PFSK-1 (cell line): ENCODE measurements at regions not wholly inside any gene's neighbourhood (a gene's known extent, or its start where the extent isn't known, plus 50 kb on each side); places are given as distances from the start of the nearest gene placed in this dataset.

Source experiments
- FOXP2 ChIP-seq: optimal IDR thresholded peaks from 2 replicates; pipeline ENCODE3; 2011; ENCODE audit warnings: borderline replicate concordance, control low read depth, inconsistent platforms; ENCODE audit not compliant: insufficient read depth; ENCODE audit errors: extremely low read length, extremely low read depth
- POLR2AphosphoS5 ChIP-seq: IDR thresholded peaks from 2 replicates; pipeline ENCODE4 v1.6.1; 2012; ENCODE audit warnings: low read depth, mild to moderate bottlenecking, control low read depth, low read length, moderate library complexity
- SIN3A ChIP-seq: IDR thresholded peaks from 2 replicates; pipeline ENCODE4 v1.6.1; 2012; ENCODE audit warnings: mild to moderate bottlenecking, low read length, moderate library complexity, borderline replicate concordance; ENCODE audit not compliant: insufficient read depth
- TAF1 ChIP-seq: IDR thresholded peaks from 2 replicates; pipeline ENCODE4 v1.6.1; 2012; ENCODE audit warnings: low read length, control low read depth, borderline replicate concordance; ENCODE audit not compliant: insufficient read depth
- TF ChIP-seq, protein P1 (sequence below), 2 experiments: IDR thresholded peaks; 2 replicates each; pipeline versions ENCODE4 v1.6.1 to v1.8.0; 2011 to 2012; ENCODE audit warnings: low read depth in 2 of 2, low read length in 2 of 2, control low read depth in 1 of 2, inconsistent platforms in 1 of 2, mild to moderate bottlenecking in 1 of 2, moderate library complexity in 1 of 2; ENCODE audit not compliant: insufficient read depth in 1 of 2

DNA sequence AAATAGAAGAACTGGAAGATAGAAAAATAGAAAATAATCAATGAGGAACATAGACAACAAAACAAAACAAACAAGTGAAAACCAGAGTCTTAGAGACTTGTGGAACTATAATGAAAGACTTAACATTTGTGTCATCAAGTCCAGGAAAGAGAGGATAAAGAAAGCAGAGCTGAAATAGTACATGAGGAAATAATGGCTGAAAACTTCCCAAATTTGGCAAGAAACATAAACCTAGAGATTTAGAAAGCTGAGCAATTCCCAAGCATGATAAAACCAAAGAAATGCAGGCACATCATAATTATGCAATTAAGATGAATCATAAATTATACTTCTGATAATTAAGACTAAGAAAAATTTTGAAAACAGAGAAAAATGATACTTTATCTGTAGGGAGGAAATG is 614.5 kb downstream of the ETS1 start:
- no peak for TF ChIP-seq POLR2AphosphoS5
- TF ChIP-seq, protein P1, sequence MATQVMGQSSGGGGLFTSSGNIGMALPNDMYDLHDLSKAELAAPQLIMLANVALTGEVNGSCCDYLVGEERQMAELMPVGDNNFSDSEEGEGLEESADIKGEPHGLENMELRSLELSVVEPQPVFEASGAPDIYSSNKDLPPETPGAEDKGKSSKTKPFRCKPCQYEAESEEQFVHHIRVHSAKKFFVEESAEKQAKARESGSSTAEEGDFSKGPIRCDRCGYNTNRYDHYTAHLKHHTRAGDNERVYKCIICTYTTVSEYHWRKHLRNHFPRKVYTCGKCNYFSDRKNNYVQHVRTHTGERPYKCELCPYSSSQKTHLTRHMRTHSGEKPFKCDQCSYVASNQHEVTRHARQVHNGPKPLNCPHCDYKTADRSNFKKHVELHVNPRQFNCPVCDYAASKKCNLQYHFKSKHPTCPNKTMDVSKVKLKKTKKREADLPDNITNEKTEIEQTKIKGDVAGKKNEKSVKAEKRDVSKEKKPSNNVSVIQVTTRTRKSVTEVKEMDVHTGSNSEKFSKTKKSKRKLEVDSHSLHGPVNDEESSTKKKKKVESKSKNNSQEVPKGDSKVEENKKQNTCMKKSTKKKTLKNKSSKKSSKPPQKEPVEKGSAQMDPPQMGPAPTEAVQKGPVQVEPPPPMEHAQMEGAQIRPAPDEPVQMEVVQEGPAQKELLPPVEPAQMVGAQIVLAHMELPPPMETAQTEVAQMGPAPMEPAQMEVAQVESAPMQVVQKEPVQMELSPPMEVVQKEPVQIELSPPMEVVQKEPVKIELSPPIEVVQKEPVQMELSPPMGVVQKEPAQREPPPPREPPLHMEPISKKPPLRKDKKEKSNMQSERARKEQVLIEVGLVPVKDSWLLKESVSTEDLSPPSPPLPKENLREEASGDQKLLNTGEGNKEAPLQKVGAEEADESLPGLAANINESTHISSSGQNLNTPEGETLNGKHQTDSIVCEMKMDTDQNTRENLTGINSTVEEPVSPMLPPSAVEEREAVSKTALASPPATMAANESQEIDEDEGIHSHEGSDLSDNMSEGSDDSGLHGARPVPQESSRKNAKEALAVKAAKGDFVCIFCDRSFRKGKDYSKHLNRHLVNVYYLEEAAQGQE (IDR thresholded peaks at IDR 0.05; ENCODE audit: insufficient read depth in 1 of 2, low read depth in 2 of 2, low read length in 2 of 2) = no peak
- no peak for TF ChIP-seq SIN3A
- TF ChIP-seq FOXP2 = no peak
- TF ChIP-seq TAF1 = no peak

DNA sequence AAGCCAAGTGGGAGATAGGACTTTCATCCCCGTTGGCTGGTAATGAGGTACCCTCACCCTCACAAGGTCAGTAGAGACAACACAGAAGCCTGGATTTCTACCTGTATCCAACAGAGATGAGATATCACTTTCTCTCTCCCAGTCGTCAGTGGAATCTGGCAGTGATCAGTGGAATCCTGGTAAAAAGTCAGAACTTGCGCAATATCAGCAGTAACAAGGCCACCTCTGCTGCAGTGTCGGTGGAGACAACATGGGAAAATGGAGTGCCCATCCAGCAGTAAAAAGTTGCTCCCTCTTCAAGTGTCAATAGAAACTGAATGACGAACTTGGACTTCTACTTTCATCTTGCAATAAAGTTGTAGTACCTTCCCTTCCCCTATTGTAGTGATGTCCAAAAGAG is 615.9 kb downstream of the ETS1 start:
- TF ChIP-seq, protein P1 (IDR thresholded peaks at IDR 0.05; ENCODE audit: insufficient read depth in 1 of 2, low read depth in 2 of 2, low read length in 2 of 2) = no peak
- TF ChIP-seq TAF1 (no peak), SIN3A (no peak), POLR2AphosphoS5 (no peak), FOXP2 (no peak)

DNA sequence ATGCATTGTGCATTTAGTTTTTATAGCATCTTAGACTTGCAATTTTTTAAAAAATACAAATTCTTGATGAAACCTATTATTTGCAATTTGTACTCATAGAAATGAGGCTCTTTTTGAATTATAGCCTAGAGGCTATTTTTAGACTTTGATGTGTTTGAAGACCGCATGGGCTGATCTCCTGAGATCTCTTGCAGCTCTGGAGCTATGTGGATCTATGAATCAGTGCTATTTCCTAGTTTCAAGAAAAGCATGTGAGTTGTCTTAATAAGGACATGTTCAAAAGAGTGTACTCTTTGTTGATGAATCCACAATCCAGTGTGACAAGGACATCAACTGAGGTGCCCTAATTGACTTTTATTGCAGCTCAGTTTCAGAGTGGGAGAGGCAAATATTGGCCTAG is 620.5 kb downstream of the ETS1 start:
- TF ChIP-seq, protein P1 (IDR thresholded peaks at IDR 0.05; ENCODE audit: insufficient read depth in 1 of 2, low read depth in 2 of 2, low read length in 2 of 2) = no peak
- TF ChIP-seq FOXP2 (no peak), TAF1 (no peak), SIN3A (no peak), POLR2AphosphoS5 (no peak)

DNA sequence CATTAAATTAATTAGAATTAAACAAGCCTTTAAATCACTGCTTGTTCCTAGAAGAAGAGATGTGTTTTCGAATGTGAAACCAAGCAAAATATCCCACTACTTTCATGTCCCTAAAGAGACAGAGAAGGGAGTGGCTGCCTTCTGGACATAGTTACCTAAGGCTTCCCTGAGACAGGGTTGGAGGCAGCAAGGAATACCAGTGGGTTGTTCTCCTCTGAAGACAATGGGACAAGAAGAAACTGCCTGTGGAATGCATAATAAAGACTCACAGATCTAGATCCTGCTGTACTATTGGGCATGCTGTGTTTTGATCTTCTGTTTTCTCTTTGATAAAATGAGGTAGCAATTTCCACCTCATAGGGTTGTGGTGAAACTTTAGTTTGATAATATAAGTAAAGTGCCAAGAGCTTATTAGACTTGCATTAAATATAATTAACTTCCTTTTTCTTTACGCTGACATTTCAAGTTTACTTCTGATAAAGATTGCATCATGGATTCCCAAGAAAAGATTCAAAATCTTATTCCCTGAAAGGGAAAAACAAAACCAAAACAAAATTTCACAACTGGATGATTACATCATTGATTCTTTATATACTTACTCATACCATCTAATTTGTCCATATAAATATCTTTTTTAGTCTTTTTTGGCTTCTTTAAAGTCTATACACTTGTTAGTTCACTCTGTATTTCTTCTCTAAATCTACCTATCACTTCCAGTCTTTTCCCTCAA is 621.3 kb downstream of the ETS1 start:
- TF ChIP-seq POLR2AphosphoS5 = no peak
- no peak for TF ChIP-seq SIN3A
- TF ChIP-seq, protein P1 (IDR thresholded peaks at IDR 0.05; ENCODE audit: insufficient read depth in 1 of 2, low read depth in 2 of 2, low read length in 2 of 2) = no peak
- TF ChIP-seq FOXP2 = no peak
- TF ChIP-seq TAF1 = no peak

DNA sequence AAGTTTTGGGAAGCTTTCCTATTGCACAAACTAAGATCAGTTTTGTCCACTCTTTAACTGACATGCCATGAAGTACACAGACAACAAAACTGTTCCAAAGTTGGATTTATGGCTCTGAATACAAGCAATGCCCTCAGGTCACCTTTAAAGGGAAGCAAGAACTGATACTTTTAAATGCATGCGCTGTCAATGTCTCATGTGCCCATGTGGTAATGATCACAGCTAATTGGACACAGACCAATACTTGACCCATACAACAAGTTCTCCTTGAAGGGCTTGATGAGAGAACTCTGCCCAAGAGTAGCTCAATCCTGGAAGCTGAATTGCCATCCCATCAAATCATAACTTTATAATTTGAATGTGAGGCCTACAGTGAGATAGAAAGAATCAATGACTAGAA is 624.9 kb downstream of the ETS1 start:
- TF ChIP-seq POLR2AphosphoS5 (no peak), TAF1 (no peak), FOXP2 (no peak), SIN3A (no peak)
- TF ChIP-seq, protein P1 (IDR thresholded peaks at IDR 0.05; ENCODE audit: insufficient read depth in 1 of 2, low read depth in 2 of 2, low read length in 2 of 2) = no peak
